GM18907 (cell line): ENCODE measurements at regions not wholly inside any gene's neighbourhood (a gene's known extent, or its start where the extent isn't known, plus 50 kb on each side); places are given as distances from the start of the nearest gene placed in this dataset.

ENCODE experiments used
- ATAC-seq: cut with Tn5 transposase; IDR thresholded peaks from one replicate; pipeline ENCODE4 v1.9.1; 2021; ENCODE audit warnings: mild to moderate bottlenecking, moderate library complexity; ENCODE audit not compliant: unreplicated experiment

DNA sequence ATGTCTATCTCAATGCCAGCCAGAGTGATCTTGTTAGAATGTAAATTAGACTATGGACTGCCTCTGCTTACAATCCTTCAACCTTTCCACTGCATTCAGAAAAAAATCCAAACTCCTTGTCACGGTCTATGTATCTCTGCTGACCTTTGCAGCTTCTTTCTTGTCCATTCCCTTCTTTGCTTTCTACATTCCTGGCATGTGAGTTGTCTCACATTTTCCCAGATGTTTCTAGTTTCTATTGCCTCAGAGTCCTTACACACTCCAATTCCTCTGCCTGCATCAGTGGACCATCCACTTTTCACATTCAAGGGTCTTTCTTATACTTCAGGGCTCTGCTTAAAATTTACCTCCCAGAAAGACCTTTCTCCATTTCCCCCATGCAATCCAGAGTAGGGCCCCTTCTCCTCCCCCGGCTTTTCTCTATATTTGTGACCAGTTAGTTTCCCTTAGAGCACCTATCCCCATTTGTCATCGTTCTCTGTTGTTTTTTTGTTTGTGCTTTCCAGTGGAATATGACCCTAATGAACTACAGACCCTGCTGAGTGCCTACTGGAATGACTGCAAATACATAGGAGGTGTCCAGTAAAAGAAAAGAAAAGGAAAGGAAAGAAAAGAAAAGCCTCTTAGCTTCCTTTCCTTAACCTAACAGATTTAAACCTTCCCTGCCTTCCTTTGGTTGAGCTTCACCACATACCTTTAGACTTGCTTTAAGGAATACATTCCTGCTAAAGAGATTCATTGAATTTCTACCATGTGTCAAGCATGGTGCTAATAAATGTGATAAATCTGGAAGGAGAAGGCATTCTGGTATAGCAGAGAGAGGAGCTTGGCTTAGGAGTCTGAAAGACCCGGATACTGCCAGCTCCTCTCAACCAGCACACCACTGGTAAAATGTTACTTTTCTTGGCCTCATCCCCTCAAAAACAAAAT, 102.0 kb downstream of the DIRAS3 start:
- no peak for ATAC-seq

DNA sequence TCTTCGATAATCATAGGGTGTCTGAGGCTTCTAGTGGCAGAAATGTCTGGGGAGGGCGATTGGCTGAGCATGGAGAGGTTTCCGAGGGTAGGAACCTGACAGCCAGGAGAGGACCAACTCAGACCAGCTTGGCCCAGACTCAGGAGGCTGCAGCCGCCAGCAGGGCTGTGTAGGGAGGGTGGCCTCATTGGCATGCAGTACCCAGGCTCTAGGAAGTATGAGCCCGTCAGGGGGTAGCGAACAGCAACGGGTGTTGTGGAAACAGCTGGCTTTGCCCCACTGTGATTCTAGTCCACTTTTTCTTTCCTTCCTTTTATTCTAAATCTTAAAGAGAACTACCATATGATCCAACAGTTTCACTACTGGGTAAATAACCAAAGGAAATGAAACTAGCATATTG, 103.3 kb downstream of the DIRAS3 start:
- no peak for ATAC-seq

DNA sequence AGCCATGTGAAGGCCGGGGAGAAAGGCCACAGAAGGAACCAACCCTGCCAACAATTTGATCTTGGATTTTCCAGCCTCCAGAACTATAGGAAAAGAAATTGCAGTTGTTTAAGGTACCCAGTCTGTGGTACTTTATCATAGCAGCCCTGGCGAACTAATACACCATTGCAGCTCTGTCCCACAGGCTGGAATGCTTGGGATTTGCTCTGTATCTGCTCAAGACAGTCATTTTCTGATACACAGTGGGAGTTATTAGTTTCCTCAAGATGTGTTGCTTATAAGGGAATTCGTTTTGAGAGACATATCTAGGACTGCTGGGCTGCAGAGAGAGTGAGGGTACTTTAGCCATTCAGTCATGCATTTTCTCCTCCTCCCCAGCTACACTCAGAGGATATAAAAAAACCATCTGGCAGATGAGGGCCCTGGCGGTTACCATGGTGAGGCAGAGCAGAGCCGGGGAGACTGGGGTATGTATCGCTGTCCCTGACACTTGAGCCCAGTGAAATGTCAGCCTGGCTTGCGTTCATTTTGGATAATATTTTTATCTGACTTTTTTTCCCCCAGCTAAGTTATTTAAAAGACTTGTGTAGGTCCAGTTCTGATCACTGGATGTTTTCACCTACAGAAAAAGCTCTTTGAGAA, 104.6 kb downstream of the DIRAS3 start:
- ATAC-seq = no peak

DNA sequence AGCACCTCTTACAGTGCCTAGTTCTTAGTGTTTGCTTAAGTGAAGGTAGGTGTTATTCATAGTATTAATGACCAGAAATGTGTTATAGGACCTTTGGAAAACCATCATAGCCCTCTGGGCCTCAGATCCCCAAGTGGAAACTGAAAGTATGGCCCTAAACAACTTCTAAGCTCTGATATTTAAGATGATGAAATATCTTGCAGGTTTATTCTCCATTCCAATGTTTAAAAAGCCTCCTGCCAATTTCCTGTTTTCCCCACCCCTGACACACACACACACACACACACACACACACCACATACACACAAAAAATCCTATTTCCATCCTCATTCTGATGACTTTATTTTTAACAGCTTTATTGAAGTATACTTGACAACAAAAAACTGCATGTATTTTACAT, 108.2 kb downstream of the DIRAS3 start:
- ATAC-seq = no peak

DNA sequence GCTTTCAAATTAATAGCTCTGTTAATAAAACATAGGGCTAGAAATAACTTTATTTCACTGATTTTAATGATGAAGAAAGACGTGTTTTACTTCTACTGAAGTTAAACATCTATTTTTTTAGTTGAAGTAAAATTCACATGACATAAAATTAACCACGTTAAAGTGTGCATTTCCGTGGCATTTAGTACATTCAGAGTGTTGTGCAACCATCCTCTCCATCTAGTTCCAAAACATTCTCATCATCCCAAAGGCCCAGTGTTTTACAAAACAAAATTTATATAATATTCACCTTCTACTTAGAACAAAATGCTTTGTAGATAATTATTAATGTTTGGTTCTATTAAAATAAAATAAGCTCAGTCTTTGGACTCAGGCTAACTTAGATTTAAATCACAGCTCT, 108.5 kb upstream of the GNG12 start:
- no peak for ATAC-seq

DNA sequence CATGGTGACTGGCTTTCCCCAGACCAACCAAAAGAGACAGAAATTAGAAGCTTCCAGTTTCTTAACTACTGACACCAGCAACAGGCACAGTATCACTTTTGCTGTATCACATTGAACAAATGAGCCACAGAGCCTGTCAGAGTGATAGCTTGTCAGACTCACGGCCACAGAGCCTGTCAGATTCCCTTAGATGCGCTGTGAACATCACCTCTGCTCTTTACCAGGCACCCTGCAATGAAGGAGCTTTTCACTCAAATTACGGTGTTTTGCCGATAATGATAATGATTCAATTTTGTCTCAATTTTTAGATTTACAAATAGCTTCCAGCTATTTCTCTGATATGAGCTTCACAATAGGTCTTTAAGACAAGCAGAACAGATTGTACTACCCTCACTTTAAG, 107.9 kb upstream of the GNG12 start:
- no peak for ATAC-seq

DNA sequence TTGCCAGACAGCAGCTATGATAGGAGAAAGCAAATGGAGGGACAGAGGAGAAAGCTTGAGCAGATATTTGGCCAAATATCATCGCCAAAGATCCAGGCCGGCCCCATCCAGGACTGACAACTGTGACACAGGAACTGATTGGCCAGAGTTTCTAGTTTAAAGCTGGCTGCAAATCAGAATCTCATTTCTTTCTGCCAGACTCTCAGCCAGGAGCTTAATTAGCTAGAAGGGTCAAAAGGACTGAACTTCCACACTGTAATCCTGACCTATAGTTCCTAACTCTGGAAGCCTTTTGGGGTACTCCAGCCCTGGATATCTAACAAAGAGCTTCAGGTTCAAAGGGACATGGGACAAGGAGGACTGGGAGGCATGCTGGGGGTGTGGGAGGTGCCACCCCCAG, 106.7 kb upstream of the GNG12 start:
- ATAC-seq = no peak

DNA sequence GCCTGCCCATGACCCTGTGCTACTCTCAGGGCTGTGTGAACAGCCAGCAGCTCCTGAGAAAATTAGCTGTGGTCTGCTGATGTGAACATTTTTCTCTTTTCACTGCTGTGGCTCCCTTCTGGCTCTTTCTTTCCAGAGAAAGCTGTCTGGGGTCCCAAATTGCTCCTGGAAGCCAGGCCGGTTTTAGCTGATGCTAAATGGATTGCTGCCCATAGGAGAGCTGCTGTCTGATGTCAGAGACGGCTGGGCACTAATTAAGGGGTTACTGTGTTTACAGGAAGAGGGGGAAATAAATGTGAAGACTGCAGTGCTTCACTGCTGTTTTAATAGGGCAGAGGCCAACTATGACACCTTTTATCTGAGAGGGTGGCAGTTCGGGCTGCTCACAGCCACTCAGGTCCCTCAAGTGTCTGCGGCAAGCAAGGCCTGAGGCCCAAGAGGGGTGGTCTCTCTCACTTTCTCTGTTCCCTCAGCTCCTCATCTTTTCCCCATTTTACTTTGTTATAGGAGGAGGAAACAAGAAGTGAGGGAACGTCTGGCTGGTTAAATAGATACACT, 106.0 kb upstream of the GNG12 start:
- ATAC-seq = no peak

DNA sequence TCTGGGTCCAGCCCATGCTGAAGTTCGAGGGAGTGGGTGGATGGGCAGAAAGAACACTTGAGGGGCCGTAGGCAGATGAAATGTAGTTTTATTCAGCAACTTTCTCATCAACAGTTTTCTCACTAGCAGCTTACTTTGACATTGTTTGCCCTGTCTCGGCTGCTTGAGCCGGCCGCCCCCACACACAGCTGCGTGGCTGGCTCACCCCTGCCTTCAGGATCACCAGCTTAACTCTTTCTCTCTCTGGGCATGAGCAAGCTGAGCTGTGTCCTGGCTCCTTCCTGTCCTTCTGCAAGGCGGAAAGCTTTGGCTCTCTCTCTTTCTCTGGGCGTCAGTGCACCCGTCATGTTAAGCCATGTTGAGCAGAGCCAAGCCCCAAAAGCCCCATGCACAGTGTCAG, 104.4 kb upstream of the GNG12 start:
- no peak for ATAC-seq

DNA sequence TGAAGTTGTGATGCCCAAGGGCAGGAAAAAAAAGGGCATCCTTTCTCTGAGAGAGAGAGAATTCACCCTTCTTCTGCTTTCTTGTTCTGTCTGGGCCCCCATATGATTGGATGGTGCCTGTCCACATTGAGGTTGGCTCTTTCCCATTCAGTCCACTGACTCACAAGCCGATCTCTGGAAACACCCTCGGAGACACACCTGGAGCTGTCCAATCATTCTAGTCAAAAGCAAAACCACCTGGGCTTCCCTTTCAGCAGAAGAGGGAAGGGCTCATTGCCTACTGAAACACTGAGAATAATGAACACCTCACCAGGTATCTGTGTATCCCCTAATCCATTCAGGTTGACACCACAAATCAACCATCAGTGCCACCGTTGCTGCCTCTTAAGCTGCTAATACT, 103.7 kb upstream of the GNG12 start:
- no peak for ATAC-seq

DNA sequence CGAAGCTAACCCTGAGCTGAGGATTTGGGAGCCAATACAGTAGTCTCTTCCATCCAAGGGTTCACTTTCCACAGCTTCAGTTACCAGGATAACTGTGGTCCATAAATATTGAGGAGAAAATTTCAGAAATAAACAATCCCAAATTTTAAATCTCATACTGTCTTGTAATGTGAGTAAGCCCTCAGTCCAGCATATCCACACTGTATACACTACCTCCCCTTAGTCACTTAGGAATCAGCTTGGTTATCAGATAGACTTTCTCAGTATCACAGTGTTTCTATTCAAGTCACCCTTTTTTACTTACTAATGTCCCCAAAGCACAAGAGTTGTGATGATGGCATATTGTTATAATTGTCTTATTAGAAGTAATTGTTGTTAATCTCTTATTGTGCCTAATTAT, 102.3 kb upstream of the GNG12 start:
- ATAC-seq = no peak

DNA sequence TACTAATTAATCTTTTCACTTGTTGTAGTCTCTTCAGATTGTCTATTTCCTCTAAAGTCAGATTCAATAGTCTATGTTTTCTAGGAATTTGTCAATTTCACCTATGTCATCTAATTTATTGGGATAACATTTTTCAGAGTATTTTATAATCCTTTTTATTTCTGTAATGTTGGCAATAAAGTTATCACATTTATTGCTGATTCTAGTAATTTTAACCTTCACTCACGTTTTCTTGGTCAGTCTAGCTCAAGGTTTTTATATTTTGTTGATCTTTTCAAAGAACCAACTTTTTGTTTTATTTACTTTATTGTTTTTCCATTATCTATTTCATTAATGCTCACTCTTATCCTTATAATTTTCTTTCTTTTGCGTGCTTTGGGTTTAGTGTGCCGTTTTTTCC, 97.9 kb upstream of the GNG12 start:
- ATAC-seq = no peak

DNA sequence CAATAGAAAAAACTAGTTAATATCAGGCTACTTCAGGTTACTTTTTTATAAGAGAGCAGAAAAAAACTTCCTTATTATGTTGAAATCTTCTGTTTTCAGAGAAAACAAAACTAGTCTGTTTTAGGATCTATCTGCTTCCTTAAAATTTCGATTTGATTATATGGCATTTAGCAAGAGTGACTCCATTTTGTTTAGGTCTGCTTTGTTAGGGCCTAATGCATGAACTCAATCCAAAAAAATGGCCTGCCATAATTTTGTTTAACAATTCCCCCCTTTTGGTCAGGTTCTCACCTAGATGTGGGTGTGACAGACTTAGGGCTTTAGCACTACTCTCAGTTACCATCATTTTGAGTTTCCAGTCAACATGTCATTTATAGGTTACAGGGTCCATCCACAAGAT, 89.8 kb upstream of the GNG12 start:
- no peak for ATAC-seq

DNA sequence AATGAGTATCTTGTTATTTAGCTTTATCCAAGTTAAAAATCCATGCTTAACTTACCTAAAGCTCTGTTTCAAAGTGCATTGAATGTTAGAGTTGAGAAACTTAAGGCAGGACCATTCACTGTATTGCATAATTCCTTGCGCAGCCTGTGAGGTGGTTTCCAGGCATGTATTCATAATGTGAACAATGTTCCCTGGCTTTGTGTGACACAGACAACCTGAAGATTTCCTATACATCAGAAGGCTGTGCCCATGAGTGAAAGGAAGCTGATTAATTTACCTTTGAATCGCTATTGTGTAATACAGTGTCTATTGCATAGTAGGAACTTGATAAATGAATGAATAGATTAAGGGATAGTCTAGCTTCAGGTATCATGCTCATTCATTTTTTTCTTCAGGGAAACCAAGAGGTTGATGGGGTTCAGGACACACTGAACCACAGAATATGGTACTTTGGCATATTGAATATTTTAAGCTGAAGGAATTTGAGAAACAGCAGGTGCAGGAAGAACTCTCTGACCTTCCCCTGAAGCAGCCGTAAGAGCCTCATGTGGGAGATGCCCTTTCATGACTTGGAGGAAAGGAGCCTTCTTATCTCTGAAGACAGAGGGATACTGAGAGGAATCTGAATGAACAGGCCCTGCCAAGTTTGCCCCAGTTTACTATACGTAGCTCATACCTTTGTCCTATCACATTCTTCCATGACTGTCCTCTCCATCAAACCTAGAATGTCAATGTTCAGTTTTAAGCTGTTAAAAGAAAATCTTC, 88.6 kb upstream of the GNG12 start:
- no peak for ATAC-seq

DNA sequence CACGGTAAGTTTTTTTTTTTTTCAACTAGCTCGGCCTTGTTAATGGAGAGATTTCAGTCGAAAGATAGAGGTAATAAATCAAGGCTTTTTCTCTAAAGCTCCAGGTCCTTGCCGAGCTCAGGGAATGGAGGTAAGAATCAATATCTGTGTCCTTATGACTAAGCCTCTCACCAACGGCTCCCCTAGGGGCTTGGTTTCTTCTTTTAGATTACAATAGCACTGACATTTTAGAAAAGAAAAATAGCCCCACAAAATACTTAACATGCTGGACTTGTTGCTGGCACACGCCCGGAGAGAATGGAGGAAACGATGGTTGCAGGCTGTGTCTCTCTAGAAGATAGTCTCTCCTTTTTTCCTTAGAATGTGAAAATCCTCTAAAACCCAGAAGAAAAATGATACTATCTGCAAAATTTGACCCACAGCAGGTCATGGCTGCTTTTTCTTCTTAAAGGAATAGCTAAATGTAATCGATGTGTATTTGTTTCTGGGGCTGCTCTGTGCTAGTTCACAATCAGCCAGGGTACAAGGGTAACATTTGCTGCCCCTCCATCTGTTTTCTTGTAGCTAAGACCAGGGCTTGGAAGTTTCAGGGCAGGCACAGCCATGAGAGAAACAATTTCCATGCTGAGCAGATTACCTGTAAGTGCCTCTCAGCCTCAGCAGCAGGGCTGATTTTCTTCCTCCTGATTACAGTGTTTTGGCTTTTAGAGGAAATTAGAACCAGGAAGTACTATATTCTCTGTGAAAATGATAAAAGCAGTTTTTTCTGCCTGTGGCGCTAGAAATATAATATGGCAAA, 86.2 kb upstream of the GNG12 start:
- no peak for ATAC-seq

DNA sequence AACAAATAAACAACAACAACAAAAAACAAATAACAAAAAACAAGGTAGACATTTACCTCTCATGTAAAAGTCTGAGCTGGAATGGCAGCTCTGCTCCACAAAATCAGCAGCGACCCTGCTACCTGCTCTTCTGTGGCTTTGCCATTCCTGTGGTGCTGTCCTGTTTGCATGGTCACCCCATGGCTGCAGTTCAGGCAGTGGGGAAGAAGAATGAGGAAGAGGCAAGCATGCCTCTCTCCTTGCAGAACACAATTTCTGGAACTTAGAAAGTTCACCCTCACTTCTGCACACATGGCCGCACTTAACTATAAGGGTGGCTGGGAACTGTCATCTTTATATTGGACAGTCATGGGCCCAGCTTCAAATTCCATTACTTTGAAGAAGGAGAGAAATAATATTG, 84.8 kb upstream of the GNG12 start:
- ATAC-seq = no peak

DNA sequence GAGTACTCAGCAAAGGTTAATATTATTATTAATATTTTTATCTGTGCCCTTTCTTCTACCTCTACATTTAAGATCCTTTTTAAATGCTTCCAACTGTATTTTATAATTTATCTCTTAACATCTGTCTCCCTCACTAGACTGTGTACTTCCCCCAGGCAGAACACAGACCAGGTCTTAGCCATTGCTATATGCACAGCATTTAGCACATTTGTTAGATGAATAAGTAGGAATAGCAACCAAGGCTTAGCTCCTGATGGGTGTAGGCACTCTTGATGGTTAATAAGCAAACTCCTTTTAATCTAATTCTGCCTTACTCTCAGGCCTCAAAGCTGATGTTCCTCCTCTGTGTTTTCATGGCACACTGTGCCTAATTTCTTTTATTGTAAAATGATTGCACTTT, 83.7 kb upstream of the GNG12 start:
- no peak for ATAC-seq

DNA sequence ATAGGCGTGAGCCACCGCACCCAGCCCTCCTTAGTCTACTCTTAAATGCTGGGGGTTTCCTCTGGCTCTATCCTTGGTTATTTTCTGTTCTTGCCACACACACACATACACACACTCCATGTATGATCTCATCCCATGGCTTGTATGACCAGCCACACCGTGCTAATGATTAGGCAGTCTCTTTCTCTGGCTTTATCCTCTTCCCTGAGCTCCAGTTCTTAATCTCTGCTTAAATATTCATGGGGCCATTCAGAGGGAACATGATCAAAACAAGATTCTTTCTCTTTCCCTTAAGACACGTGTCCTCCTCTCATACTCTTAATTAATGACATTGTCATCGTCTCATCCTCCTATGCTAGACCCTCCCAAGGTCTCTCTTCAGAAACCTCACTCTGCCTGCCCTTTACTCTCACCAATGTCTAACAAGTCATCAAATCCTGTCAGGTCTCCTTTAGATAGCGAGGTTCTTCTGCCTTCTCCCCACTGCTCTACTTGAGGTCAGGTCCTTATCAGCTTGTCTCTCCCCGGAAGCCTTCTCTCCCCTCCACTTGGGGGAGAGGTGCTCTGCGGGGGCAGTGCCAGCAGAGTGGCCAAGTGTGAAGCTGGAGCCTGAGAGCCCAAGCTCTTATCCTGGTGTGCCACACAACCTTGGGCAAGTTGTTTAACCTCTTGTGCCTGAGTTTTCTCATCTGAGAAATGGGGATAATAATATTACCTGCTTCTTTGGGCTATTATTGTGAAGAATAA, 83.0 kb upstream of the GNG12 start:
- ATAC-seq = no peak

DNA sequence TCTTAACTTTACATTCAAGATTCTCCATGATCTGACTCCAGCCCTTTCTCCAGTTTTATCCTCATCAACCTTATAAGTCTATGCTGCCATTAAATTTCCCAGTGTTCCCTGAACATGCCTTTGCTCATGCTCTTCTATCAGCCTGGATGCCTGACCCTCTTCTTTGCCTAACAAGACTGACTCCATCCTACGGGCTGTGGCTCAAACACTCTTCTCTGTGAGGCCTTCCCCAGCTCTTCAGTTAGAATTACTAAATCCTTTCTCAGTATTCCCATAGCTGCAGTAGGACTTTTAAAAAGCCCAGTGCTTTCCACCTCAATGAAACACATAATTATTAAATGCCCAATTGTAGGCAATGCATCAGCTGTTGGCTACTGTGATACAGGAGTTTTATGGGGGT, 76.5 kb upstream of the GNG12 start:
- ATAC-seq = no peak
